Endothelial cell of umbilical vein (primary cell): ENCODE measurements at regions not wholly inside any gene's neighbourhood (a gene's known extent, or its start where the extent isn't known, plus 50 kb on each side); places are given as distances from the start of the nearest gene placed in this dataset.

Experiments used
- BruUV-seq: library from RNA; stranded (reverse); fragments of 400-500 nt; replicated peaks from 2 replicates; lab custom pipeline; 2021; lab: Mats Ljungman, UMichigan
- CTCF ChIA-PET: fragments of 300-600, 350-600 bp; sonication (Branson Sonifier 250); formaldehyde crosslinking; loops from one replicate; lab custom pipeline; 2021; ENCODE audit warnings: antibody characterized with exemption, inconsistent platforms; lab: Charles Lee
- POLR2A ChIA-PET: fragments of 300-600, 350-600 bp; sonication (Branson Sonifier 250); formaldehyde crosslinking; loops from one replicate; lab custom pipeline; 2021; ENCODE audit warnings: antibody characterized with exemption, inconsistent platforms; lab: Charles Lee
- DNase-seq: peaks from one replicate; pipeline ENCODE4 v3.0.0-alpha.2; 2011; ENCODE audit warnings: low read depth, low spot score
- FAIRE-seq: peaks from 2 replicates; lab custom pipeline; 2011; peaks lifted over from hg19 to GRCh38; lab: Jason Lieb, UNC
- H2AFZ ChIP-seq: 2 replicates; pipeline ENCODE4 v1.6.0; 2012; ENCODE audit warnings: low read depth, low read length, control low read depth, inconsistent platforms
- H3K27ac ChIP-seq: 2 replicates; pipeline ENCODE4 v1.5.1; 2011; ENCODE audit warnings: low read depth, mild to moderate bottlenecking, control low read depth, low read length, moderate library complexity; ENCODE audit not compliant: insufficient read depth
- H3K27me3 ChIP-seq, 2 experiments: 2 replicates each; pipeline versions ENCODE4 v1.6.0 to v1.6.1; 2011; ENCODE audit warnings: low read length in 2 of 2, mixed read lengths in 1 of 2; ENCODE audit not compliant: control insufficient read depth in 2 of 2, insufficient read depth in 2 of 2
- H3K36me3 ChIP-seq, 2 experiments: 2 replicates in 1 of 2; 3 replicates in 1 of 2; pipeline ENCODE4 v1.5.1; 2011; ENCODE audit warnings: low read length in 2 of 2, mild to moderate bottlenecking in 1 of 2, moderate library complexity in 1 of 2; ENCODE audit not compliant: control insufficient read depth in 2 of 2, insufficient read depth in 2 of 2; ENCODE audit errors: extremely low read depth in 1 of 2
- H3K4me1 ChIP-seq: 3 replicates; pipeline ENCODE4 v1.5.1; 2011; ENCODE audit warnings: mild to moderate bottlenecking, low read length; ENCODE audit not compliant: control insufficient read depth, insufficient read depth; ENCODE audit errors: extremely low read depth
- H3K4me2 ChIP-seq: 2 replicates; pipeline ENCODE4 v1.6.1; 2011; ENCODE audit warnings: low read length, control low read depth, mixed read lengths; ENCODE audit not compliant: insufficient read depth
- H3K4me3 ChIP-seq, 3 experiments: fragments of 200-600 bp in 1 of 3; sonication (generic), shearing (Covaris generic) in 1 of 3; replicated peaks in 1 of 3; 2 replicates each; pipeline ENCODE4 v1.5.1; 2011 to 2016; ENCODE audit warnings: control low read depth in 3 of 3, low read length in 3 of 3, mild to moderate bottlenecking in 2 of 3, inconsistent platforms in 1 of 3, low read depth in 1 of 3, moderate library complexity in 1 of 3; ENCODE audit not compliant: insufficient read depth in 1 of 3
- H3K79me2 ChIP-seq: 2 replicates; pipeline ENCODE4 v1.6.0; 2012; ENCODE audit warnings: low read length, inconsistent platforms; ENCODE audit not compliant: control insufficient read depth, insufficient read depth
- H3K9ac ChIP-seq: replicated peaks from 2 replicates; pipeline ENCODE3; 2011; ENCODE audit warnings: low read length, control low read depth; ENCODE audit not compliant: insufficient read depth; ENCODE audit errors: extremely low read depth
- H3K9me1 ChIP-seq: replicated peaks from 3 replicates; pipeline ENCODE4 v1.6.0; 2011; ENCODE audit warnings: mild to moderate bottlenecking, low read length; ENCODE audit not compliant: control insufficient read depth, insufficient read depth; ENCODE audit errors: extremely low read depth
- H3K9me3 ChIP-seq: replicated peaks from 2 replicates; pipeline ENCODE4 v1.5.1; 2012; ENCODE audit warnings: low read length, inconsistent platforms; ENCODE audit not compliant: control insufficient read depth, insufficient read depth
- H4K20me1 ChIP-seq: replicated peaks from 2 replicates; pipeline ENCODE3; 2011; ENCODE audit warnings: mild to moderate bottlenecking, low read length; ENCODE audit not compliant: control insufficient read depth, insufficient read depth; ENCODE audit errors: extremely low read depth
- CTCF ChIP-seq, 2 donors: IDR thresholded peaks; 1 replicate in 1 of 2; 2 replicates in 1 of 2; pipeline ENCODE4 v1.5.1; 2011; ENCODE audit warnings: low read length in 2 of 2, mild to moderate bottlenecking in 2 of 2, moderate library complexity in 2 of 2, control low read depth in 1 of 2, inconsistent platforms in 1 of 2, low read depth in 1 of 2; ENCODE audit not compliant: insufficient read depth in 1 of 2; ENCODE audit errors: extremely low read depth in 1 of 2
- EZH2 ChIP-seq: IDR thresholded peaks from 2 replicates; pipeline ENCODE4 v1.6.1; 2012; ENCODE audit warnings: borderline replicate concordance, low read depth, mild to moderate bottlenecking, moderate library complexity, low read length, inconsistent platforms; ENCODE audit not compliant: severe bottlenecking
- FOS ChIP-seq: IDR thresholded peaks from 2 replicates; pipeline ENCODE4 v1.6.1; 2011; ENCODE audit warnings: mild to moderate bottlenecking, low read length, moderate library complexity, borderline replicate concordance; ENCODE audit not compliant: insufficient read depth
- GATA2 ChIP-seq: IDR thresholded peaks from 2 replicates; pipeline ENCODE4 v1.7.0; 2011; ENCODE audit warnings: low read depth, mild to moderate bottlenecking, moderate library complexity, mixed read lengths, low read length; ENCODE audit not compliant: insufficient read length, insufficient read depth
- JUN ChIP-seq: IDR thresholded peaks from 2 replicates; pipeline ENCODE4 v1.6.1; 2011; ENCODE audit warnings: borderline replicate concordance, low read depth; ENCODE audit not compliant: insufficient read length, insufficient read depth
- MAX ChIP-seq: IDR thresholded peaks from 2 replicates; pipeline ENCODE4 v1.6.1; 2011; ENCODE audit not compliant: insufficient read depth, insufficient read length
- MYC ChIP-seq: IDR thresholded peaks from one replicate; pipeline ENCODE4 v1.6.1; 2011; ENCODE audit warnings: mild to moderate bottlenecking, low read depth, low read length
- POLR2A ChIP-seq: IDR thresholded peaks from 2 replicates; pipeline ENCODE4 v1.6.1; 2012; ENCODE audit warnings: low read depth, mild to moderate bottlenecking, control low read depth, low read length
- POLR2AphosphoS5 ChIP-seq: IDR thresholded peaks from 2 replicates; pipeline ENCODE4 v1.6.1; 2012; ENCODE audit warnings: low read depth, mild to moderate bottlenecking, control low read depth, low read length, moderate library complexity; ENCODE audit not compliant: insufficient read depth
- dilution Hi-C: fragments of 300-500 bp; cut with MboI; formaldehyde crosslinking; loops from one replicate; pipeline ENCODE4 v1.15.0; 2019; ENCODE audit warnings: low sequenced_read_pairs; ENCODE audit not compliant: extremely low pct_ligation_motif_present
- intact Hi-C: fragments of 100-400 bp; cut with micrococcal nuclease; formaldehyde crosslinking; loops from one replicate; pipeline ENCODE4 v1.10.0; 2022

- no peaks in the 10 kb centered on the region for H3K79me2 ChIP-seq
- BruUV-seq, result no TSS peak
- H3K9me3 ChIP-seq, result no peaks in the 10 kb centered on the region
- no peak overlapping the region for H3K27ac ChIP-seq
- no peaks in the 10 kb centered on the region for H3K4me1 ChIP-seq
- H3K9me1 ChIP-seq, result no peaks in the 10 kb centered on the region
- no peaks in the 10 kb centered on the region for H3K36me3 ChIP-seq
- no peak overlapping the region for H3K4me3 ChIP-seq
- CTCF ChIA-PET, result no interaction called here
- TF ChIP-seq EZH2 (no peak), MYC (no peak), MAX (no peak), POLR2AphosphoS5 (no peak), GATA2 (no peak), CTCF (IDR thresholded peaks at IDR 0.05; ENCODE audit: extremely low read depth in 1 of 2, insufficient read depth in 1 of 2, low read depth in 1 of 2, low read length in 2 of 2) (no peak), FOS (no peak), POLR2A (no peak), JUN (no peak)
- no peak overlapping the region for H2AFZ ChIP-seq
- H3K4me2 ChIP-seq, result no peak overlapping the region
- H3K27me3 ChIP-seq, result peaks cover 2% of the 10 kb centered on the region in 2 experiments
- FAIRE-seq (no peak), DNase-seq (no peak)
- POLR2A ChIA-PET, result no interaction called here
- dilution Hi-C loops (no loop called here), intact Hi-C loops (no loop called here)
- H4K20me1 ChIP-seq, result no peaks in the 10 kb centered on the region
- H3K9ac ChIP-seq, result no peak overlapping the region
Observed at GRCh38 chr16:72226136-72226535, 54.2 kb upstream of the PMFBP1 start.
